ENCODE measurements at regions not wholly inside any gene's neighbourhood (a gene's known extent, or its start where the extent isn't known, plus 50 kb on each side); places are given as distances from the start of the nearest gene placed in this dataset.

- in situ Hi-C loops (cut with HindIII; ENCODE audit: low pct_unique_long_range_greater_than_20kb, low sequenced_read_pairs): no loop called here
- DNase-seq (ENCODE audit: low read depth): no peak
Measured at GRCh38 chr5:103498800-103499551, 63.6 kb downstream of the NUDT12 start.

DNA sequence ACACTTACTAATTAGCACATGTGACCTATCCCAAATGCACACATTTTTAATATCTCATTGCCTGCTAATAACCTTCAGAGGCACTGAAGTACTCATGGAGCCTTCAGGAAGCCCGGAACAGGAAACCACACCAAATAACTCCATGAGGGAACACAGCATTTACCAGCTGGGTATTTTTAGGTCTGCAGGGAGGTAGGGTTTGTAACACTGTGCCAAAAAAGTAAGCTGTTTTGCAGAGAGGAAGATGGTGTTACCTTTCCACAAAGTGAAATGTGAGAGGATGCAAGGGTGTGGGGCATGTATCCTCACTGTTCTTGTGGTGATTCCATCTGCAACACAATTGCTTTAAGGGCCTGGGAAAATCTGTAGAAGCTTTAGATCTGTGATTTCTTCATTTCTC, 64.4 kb downstream of the NUDT12 start:
- no peak for DNase-seq (ENCODE audit: low read depth)
- in situ Hi-C loops (cut with HindIII; ENCODE audit: low pct_unique_long_range_greater_than_20kb, low sequenced_read_pairs): no loop called here

DNA sequence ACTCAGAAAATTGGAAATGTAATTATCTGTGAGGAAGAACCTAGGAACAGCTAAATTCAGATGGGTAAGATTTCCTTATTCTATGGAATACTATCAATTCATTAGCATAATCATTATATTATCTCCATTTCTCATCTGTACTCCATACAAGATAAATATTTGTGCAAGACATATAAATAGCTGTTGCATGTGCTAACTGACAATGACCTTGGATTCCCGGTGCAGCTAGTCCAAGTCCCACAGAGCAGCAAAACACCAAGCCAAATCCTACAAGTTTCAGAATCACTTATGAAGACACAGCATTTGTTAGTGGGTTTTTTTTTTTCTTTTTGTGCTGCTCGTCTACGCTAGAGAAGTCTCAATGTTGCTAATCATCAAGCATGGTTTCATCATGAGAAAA, 64.8 kb downstream of the NUDT12 start:
- in situ Hi-C loops (cut with HindIII; ENCODE audit: low pct_unique_long_range_greater_than_20kb, low sequenced_read_pairs): no loop called here
- no peak for DNase-seq (ENCODE audit: low read depth)

GRCh38 chr5:103490030-103490739, 72.4 kb downstream of the NUDT12 start:
- in situ Hi-C loops (cut with HindIII; ENCODE audit: low pct_unique_long_range_greater_than_20kb, low sequenced_read_pairs): no loop called here
- no peak for DNase-seq (ENCODE audit: low read depth)

DNA sequence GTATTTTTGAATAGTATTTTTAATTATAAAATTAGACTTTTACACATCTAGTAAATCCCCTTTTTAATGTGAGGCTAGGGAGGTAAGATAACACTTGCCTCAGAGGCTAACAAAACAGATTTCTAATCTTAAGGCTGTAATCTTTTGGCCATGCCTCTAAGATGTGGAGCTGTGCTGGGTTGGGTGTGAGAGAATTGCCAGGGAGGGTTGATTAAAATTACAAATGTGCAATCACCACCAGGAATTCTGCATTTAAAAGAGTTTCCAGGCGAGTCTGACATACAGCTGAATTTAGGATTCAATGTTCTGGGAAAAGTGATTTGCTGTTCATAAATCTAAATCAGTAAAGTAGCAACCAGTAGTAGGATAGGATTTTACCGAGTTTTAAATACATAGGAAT, 73.3 kb downstream of the NUDT12 start:
- no peak for DNase-seq (ENCODE audit: low read depth)
- in situ Hi-C loops (cut with HindIII; ENCODE audit: low pct_unique_long_range_greater_than_20kb, low sequenced_read_pairs): no loop called here

- in situ Hi-C loops (cut with HindIII; ENCODE audit: low pct_unique_long_range_greater_than_20kb, low sequenced_read_pairs): no loop called here
- no peak for DNase-seq (ENCODE audit: low read depth)
Measured at GRCh38 chr5:103487822-103488493, 74.6 kb downstream of the NUDT12 start.

GRCh38 chr5:103487218-103487617, 75.4 kb downstream of the NUDT12 start:
- DNase-seq (ENCODE audit: low read depth): no peak
- in situ Hi-C loops (cut with HindIII; ENCODE audit: low pct_unique_long_range_greater_than_20kb, low sequenced_read_pairs): no loop called here

DNA sequence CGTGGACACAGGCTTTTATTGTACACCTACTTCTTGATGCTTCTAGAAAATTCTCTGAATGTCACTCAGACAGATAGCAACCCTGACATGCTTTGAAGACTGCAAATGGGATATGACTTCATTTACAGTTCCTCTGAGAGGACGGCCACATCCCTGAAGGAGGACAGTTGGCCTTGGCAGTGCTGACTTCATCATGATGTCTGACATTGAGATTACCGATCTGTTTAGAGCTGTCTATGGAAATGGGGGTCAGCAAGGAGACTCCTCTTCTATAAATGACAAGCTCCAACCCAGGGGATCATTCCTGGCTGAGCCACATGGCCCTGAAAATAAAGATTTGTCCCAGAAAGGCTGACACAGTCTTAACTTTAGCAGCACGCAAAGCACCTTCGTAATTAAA, 75.8 kb downstream of the NUDT12 start:
- in situ Hi-C loops (cut with HindIII; ENCODE audit: low pct_unique_long_range_greater_than_20kb, low sequenced_read_pairs): no loop called here

DNA sequence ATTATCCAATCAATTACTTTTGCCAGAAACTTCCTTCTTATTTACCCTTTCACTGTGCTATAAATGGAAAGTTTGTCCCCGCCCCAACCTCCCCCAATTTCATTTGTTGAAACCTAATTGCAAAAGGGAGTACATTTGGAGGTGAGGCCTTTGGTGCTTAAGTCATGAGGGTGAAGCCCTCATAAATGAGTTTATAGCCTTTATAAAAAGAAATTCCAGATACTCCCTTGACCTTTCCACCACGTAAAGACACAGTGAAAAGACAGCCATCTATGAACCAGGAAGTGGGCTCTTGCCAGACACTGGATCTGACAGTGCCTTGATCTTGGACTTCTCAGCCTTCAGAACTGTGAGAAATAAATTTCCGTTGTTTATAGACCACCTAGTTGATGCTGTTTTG, 82.3 kb downstream of the NUDT12 start:
- no peak for DNase-seq (ENCODE audit: low read depth)
- in situ Hi-C loops (cut with HindIII; ENCODE audit: low pct_unique_long_range_greater_than_20kb, low sequenced_read_pairs): no loop called here

More for the DNA sequence above, 75.8 kb downstream of the NUDT12 start:
- no peak for DNase-seq (ENCODE audit: low read depth)

DNA sequence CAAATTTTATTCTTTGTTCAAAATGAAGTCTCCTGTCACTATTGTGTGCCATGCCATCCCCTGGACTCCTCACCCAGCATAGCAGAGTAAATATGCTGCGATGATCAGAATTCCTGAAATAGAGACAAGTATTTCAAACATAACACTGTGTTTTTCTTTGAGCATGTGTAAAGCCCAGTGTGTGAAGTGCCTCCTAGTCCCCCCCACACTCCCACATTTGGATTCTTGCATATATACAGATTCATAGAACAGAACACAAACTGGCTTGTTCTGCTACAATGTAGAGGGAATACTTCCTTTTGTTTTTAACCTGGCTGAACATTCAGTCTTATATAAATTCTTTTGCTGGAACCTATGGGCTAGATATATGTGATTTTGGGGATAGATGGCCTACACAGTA, 84.9 kb downstream of the NUDT12 start:
- no peak for DNase-seq (ENCODE audit: low read depth)
- in situ Hi-C loops (cut with HindIII; ENCODE audit: low pct_unique_long_range_greater_than_20kb, low sequenced_read_pairs): no loop called here

GRCh38 chr5:103476811-103477210, 85.8 kb downstream of the NUDT12 start:
- in situ Hi-C loops (cut with HindIII; ENCODE audit: low pct_unique_long_range_greater_than_20kb, low sequenced_read_pairs): no loop called here
- no peak for DNase-seq (ENCODE audit: low read depth)

DNA sequence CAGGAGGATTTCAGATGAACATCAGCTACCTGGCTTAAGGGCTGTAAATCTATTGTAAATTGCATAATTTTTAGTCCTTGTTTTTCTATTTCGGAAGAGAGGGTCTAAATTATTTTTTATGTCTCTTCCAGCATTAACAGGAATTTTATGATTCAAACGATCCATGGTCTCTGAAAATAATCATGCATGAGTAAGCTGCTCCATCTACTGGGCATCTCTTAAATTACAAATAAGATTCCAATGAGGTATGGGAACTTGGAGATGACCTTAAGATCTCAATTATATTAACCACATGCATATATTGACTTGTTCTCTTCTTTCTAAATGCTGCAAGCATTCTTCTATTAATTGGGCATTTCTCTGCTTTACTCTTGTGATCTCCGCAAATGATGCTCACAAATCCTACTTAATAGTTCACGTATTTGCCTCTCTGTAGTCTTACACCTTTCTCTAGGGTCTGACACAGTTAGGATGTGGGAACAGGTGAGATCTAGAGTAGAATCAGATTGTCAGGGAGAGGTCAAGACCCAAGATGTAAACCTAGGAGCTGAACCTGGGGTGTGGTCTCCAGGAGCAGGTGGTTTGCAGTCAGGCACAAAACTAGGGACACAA, 86.9 kb downstream of the NUDT12 start:
- peak; percentile 22 for DNase-seq (ENCODE audit: low read depth)
- in situ Hi-C loops (cut with HindIII; ENCODE audit: low pct_unique_long_range_greater_than_20kb, low sequenced_read_pairs): no loop called here

DNA sequence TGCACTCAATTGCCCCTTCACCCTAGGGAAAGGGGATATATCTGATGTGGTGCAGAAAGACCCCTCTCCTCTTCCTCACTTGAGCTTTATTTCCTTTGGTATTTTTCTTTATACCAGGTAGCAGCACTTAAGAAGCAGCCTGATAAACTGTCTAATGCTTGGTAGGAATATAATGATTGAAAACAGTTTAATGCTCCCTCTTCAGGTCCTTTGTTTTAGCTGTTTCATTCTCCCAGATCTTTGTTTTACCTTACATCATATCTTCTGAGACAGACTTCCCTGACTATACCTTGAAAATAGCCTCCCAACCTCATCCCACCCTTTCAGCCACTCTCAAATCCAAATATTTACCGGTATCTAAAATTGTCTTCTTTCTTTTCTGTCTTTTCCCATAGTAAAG, 87.9 kb downstream of the NUDT12 start:
- no peak for DNase-seq (ENCODE audit: low read depth)
- in situ Hi-C loops (cut with HindIII; ENCODE audit: low pct_unique_long_range_greater_than_20kb, low sequenced_read_pairs): no loop called here

DNA sequence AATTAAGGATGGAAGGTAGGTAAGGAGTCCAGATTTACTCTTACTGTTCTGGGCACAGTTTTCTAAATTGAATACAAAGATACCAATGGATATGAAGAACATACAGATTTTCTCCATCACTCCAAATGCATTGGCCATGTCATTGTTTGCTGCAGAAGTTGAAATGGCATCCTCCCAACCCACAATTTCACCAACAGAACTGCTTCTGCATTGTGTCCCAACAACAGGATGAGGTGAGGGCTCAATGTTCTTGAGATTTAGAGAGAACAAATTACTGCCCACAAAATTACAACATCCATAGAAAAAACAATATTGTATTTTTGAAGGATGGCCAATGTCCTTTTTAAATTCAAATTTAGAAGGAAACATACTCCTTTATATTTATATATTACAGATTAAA, 88.9 kb downstream of the NUDT12 start:
- no peak for DNase-seq (ENCODE audit: low read depth)
- in situ Hi-C loops (cut with HindIII; ENCODE audit: low pct_unique_long_range_greater_than_20kb, low sequenced_read_pairs): no loop called here

GRCh38 chr5:103472830-103473229, 89.8 kb downstream of the NUDT12 start:
- in situ Hi-C loops (cut with HindIII; ENCODE audit: low pct_unique_long_range_greater_than_20kb, low sequenced_read_pairs): no loop called here
- peak; percentile 7 for DNase-seq (ENCODE audit: low read depth)

DNA sequence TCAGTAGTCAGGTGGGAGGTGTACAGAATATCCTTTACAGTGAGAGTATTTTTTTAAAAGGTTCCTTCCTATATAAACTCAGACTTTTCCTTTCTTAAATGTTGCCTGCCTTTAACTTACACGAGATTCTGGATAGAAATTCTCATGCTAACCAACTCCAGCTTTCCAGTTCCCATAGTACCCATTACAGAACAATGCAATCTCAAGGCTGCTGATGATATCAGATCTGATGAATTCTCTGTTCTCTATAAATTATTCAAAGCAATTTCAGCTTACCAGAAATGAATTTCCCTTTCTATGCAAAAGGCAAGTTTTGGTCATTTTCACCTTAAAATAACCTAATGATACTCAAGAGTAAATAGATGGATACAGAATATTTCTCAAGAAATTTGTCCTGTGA, 90.3 kb downstream of the NUDT12 start:
- in situ Hi-C loops (cut with HindIII; ENCODE audit: low pct_unique_long_range_greater_than_20kb, low sequenced_read_pairs): no loop called here
- no peak for DNase-seq (ENCODE audit: low read depth)

DNA sequence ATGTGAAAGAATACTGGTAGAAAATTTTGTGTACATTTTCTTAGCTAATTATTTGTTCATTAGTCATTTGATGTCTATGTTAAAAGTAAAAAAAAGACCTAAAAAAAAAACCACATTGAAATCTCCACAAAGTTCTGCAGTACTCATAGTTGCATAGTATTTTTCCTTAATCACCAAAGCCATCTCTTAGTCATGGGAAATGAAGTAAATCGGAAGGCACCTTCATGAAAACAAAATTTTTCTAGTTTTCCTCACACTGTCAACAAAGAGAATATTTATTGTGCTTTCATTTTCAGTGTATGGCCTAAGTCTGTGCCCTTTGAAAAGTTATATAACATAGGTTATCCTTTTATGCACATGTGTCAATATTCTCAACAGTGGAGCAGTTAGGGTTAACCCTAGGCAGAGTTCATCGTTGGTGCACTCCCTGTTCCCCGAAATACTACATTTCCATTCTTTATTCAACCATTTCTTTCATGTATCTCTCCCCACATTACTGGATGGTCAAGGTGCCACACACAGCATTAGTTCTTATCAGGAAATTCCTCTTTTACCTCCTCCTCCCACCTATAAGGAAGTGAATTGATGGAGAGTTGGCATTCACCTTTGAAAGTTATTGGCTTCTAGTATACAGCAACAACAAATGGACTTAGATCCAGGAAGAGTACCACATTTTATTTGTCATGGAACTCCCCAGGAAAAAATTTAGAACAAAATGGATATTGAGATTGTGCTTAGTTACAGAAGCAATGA, 93.1 kb downstream of the NUDT12 start:
- in situ Hi-C loops (cut with HindIII; ENCODE audit: low pct_unique_long_range_greater_than_20kb, low sequenced_read_pairs): no loop called here

GRCh38 chr5:103467831-103468230, 94.8 kb downstream of the NUDT12 start:
- no peak for DNase-seq (ENCODE audit: low read depth)
- in situ Hi-C loops (cut with HindIII; ENCODE audit: low pct_unique_long_range_greater_than_20kb, low sequenced_read_pairs): no loop called here

More for the DNA sequence above, 93.1 kb downstream of the NUDT12 start:
- DNase-seq (ENCODE audit: low read depth): no peak

All from Caki2 (cell line).